Left ventricle myocardium superior (tissue), 1 donor: ENCODE measurements at regions not wholly inside any gene's neighbourhood (a gene's known extent, or its start where the extent isn't known, plus 50 kb on each side); places are given as distances from the start of the nearest gene placed in this dataset.
A peak's percentile ranks its signal among the peaks of the same experiment; 100 is the strongest.

Experiments
- ATAC-seq: fragments of 200-7000 bp; cut with Tn5 transposase; one replicate; pipeline ENCODE4 v1.9.1; 2020; ENCODE audit warnings: mild to moderate bottlenecking, moderate library complexity
- DNase-seq: peaks from one replicate; pipeline ENCODE4 v3.0.0-alpha.2; 2020
- intact Hi-C: fragments of 100-400 bp; cut with micrococcal nuclease; formaldehyde crosslinking; loops from one replicate; pipeline ENCODE4 v1.11.0; 2022
- donor health status: DM: no; HTN: yes; CAD: no; lungs with severe emphysema.

GRCh38 chr6:132968419-132968950, 154.1 kb downstream of the RPS12 start:
- no peak for DNase-seq
- intact Hi-C loops: loop anchor here (5.0 kb wide), 1 partner anchor 214 kb away; no protein-coding TSS in a partner anchor
- no peak for ATAC-seq

- ATAC-seq (no peak), DNase-seq (no peak)
- intact Hi-C loops: loop anchor here (5.0 kb wide), 1 partner anchor 213 kb away; no protein-coding TSS in a partner anchor
Measured at GRCh38 chr6:132969196-132969595, 154.8 kb downstream of the RPS12 start.

- DNase-seq (no peak), ATAC-seq (no peak)
- intact Hi-C loops: no loop called here
Measured at GRCh38 chr6:132971676-132972075, 157.3 kb downstream of the RPS12 start.

- intact Hi-C loops: no loop called here
- ATAC-seq (no peak), DNase-seq (no peak)
Measured at GRCh38 chr6:132972254-132972653, 157.9 kb downstream of the RPS12 start.

GRCh38 chr6:132972971-132973370, 158.6 kb downstream of the RPS12 start:
- no peak for DNase-seq
- no peak for ATAC-seq
- intact Hi-C loops: no loop called here

GRCh38 chr6:132973514-132973993, 159.2 kb downstream of the RPS12 start:
- no peak for DNase-seq
- intact Hi-C loops: no loop called here
- ATAC-seq: no peak

- ATAC-seq (no peak), DNase-seq (no peak)
- intact Hi-C loops: no loop called here
Measured at GRCh38 chr6:132974122-132974521, 159.8 kb downstream of the RPS12 start.

GRCh38 chr6:132977413-132977812, 163.0 kb downstream of the RPS12 start:
- no peak for ATAC-seq
- intact Hi-C loops: no loop called here

GRCh38 chr6:132978685-132979084, 164.3 kb downstream of the RPS12 start:
- ATAC-seq (no peak), DNase-seq (no peak)
- intact Hi-C loops: no loop called here

More at GRCh38 chr6:132977413-132977812, 163.0 kb downstream of the RPS12 start:
- no peak for DNase-seq

- no peak for DNase-seq
- no peak for ATAC-seq
- intact Hi-C loops: no loop called here
Measured at GRCh38 chr6:132993738-132994137, 179.4 kb downstream of the RPS12 start.

- ATAC-seq (no peak), DNase-seq (no peak)
- intact Hi-C loops: no loop called here
Measured at GRCh38 chr6:132995009-132995408, 180.6 kb downstream of the RPS12 start.

- ATAC-seq (peak; percentile 32), DNase-seq (peak; percentile 26)
- intact Hi-C loops: no loop called here
Measured at GRCh38 chr6:132995432-132995831, 181.1 kb downstream of the RPS12 start.

GRCh38 chr6:132998418-132998817, 184.0 kb downstream of the RPS12 start:
- ATAC-seq: no peak
- no peak for DNase-seq
- intact Hi-C loops: no loop called here

- DNase-seq: no peak
- no peak for ATAC-seq
- intact Hi-C loops: no loop called here
Measured at GRCh38 chr6:133001040-133001565, 186.7 kb downstream of the RPS12 start.

- intact Hi-C loops: no loop called here
- ATAC-seq: no peak
- no peak for DNase-seq
Measured at GRCh38 chr6:133004304-133004884, 190.0 kb downstream of the RPS12 start.

GRCh38 chr6:133012774-133013173, 198.4 kb downstream of the RPS12 start:
- DNase-seq (no peak), ATAC-seq (no peak)
- intact Hi-C loops: no loop called here

GRCh38 chr6:133016631-133017030, 202.3 kb downstream of the RPS12 start:
- no peak for DNase-seq
- intact Hi-C loops: no loop called here
- no peak for ATAC-seq

- ATAC-seq: no peak
- intact Hi-C loops: no loop called here
Measured at GRCh38 chr6:133017581-133017980, 203.2 kb downstream of the RPS12 start.

GRCh38 chr6:133026705-133027104, 212.3 kb downstream of the RPS12 start:
- intact Hi-C loops: no loop called here
- DNase-seq (no peak), ATAC-seq (no peak)

More at GRCh38 chr6:133017581-133017980, 203.2 kb downstream of the RPS12 start:
- no peak for DNase-seq

GRCh38 chr6:133033263-133033662, 207.9 kb upstream of the EYA4 start:
- DNase-seq: no peak
- intact Hi-C loops: no loop called here
- ATAC-seq: no peak
